GM19035 (cell line): ENCODE measurements at regions not wholly inside any gene's neighbourhood (a gene's known extent, or its start where the extent isn't known, plus 50 kb on each side); places are given as distances from the start of the nearest gene placed in this dataset.

Experiments
- ATAC-seq: cut with Tn5 transposase; IDR thresholded peaks from one replicate; pipeline ENCODE4 v1.9.1; 2021; ENCODE audit not compliant: unreplicated experiment

GRCh38 chr21:38959692-38960061 is 153.9 kb downstream of the ETS2 start:
- no peak for ATAC-seq

- no peak for ATAC-seq
Measured at GRCh38 chr21:38958940-38959691, 153.4 kb downstream of the ETS2 start.

- ATAC-seq = no peak
Measured at GRCh38 chr21:38958323-38958705, 152.6 kb downstream of the ETS2 start.

- no peak for ATAC-seq
Measured at GRCh38 chr21:38957575-38958322, 152.0 kb downstream of the ETS2 start.

- ATAC-seq = no peak
Measured at GRCh38 chr21:38956856-38957571, 151.3 kb downstream of the ETS2 start.

- ATAC-seq = no peak
Measured at GRCh38 chr21:38956521-38956855, 150.8 kb downstream of the ETS2 start.

- no peak for ATAC-seq
Measured at GRCh38 chr21:38956007-38956406, 150.3 kb downstream of the ETS2 start.

- no peak for ATAC-seq
Measured at GRCh38 chr21:38955495-38955894, 149.8 kb downstream of the ETS2 start.

- ATAC-seq = no peak
Measured at GRCh38 chr21:38954588-38955004, 148.9 kb downstream of the ETS2 start.

GRCh38 chr21:38953516-38953915 is 147.8 kb downstream of the ETS2 start:
- no peak for ATAC-seq

GRCh38 chr21:38952890-38953289 is 147.2 kb downstream of the ETS2 start:
- no peak for ATAC-seq

- no peak for ATAC-seq
Measured at GRCh38 chr21:38951095-38951730, 145.5 kb downstream of the ETS2 start.

GRCh38 chr21:38950435-38951094 is 144.8 kb downstream of the ETS2 start:
- no peak for ATAC-seq

GRCh38 chr21:38949070-38949380 is 143.3 kb downstream of the ETS2 start:
- ATAC-seq = no peak

GRCh38 chr21:38948377-38949069 is 142.8 kb downstream of the ETS2 start:
- no peak for ATAC-seq

- no peak for ATAC-seq
Measured at GRCh38 chr21:38945545-38946245, 140.0 kb downstream of the ETS2 start.

GRCh38 chr21:38944903-38945302 is 139.2 kb downstream of the ETS2 start:
- ATAC-seq = no peak

GRCh38 chr21:38944402-38944801 is 138.7 kb downstream of the ETS2 start:
- ATAC-seq = no peak

GRCh38 chr21:38942748-38943211 is 137.1 kb downstream of the ETS2 start:
- no peak for ATAC-seq

GRCh38 chr21:38938769-38939168 is 133.0 kb downstream of the ETS2 start:
- no peak for ATAC-seq
